Left lung (tissue), 4 donors: ENCODE measurements at regions not wholly inside any gene's neighbourhood (a gene's known extent, or its start where the extent isn't known, plus 50 kb on each side); places are given as distances from the start of the nearest gene placed in this dataset.

ENCODE experiments used
- ATAC-seq: fragments of 200-7000 bp; cut with Tn5 transposase; one replicate; pipeline ENCODE4 v1.9.1; 2020; ENCODE audit warnings: moderate library complexity
- DNase-seq, 4 donors: peaks; one replicate each; pipeline ENCODE4 v3.0.0-alpha.2; 2013 to 2020
- H3K27ac ChIP-seq, 2 donors: fragments of 200-600 bp; sonication (generic) in 1 of 2; one replicate each; pipeline versions ENCODE4 v1.5.0 to v1.8.0; 2020 to 2021
- H3K27me3 ChIP-seq, 2 donors: fragments of 200-600 bp; sonication (generic) in 1 of 2; one replicate each; pipeline versions ENCODE4 v1.5.0 to v1.8.0; 2020 to 2021
- H3K36me3 ChIP-seq, 2 donors: fragments of 200-600 bp; sonication (generic) in 1 of 2; one replicate each; pipeline versions ENCODE4 v1.5.0 to v1.8.0; 2020 to 2021
- H3K4me1 ChIP-seq, 2 donors: fragments of 200-600 bp; one replicate each; pipeline ENCODE4 v1.8.0; 2021
- H3K4me3 ChIP-seq, 2 donors: fragments of 200-600 bp; sonication (generic) in 1 of 2; one replicate each; pipeline versions ENCODE4 v1.5.0 to v1.8.0; 2020 to 2021; ENCODE audit warnings: mild to moderate bottlenecking in 1 of 2
- H3K9me3 ChIP-seq, 2 donors: fragments of 200-600 bp; sonication (generic) in 1 of 2; one replicate each; pipeline versions ENCODE4 v1.5.0 to v1.8.0; 2020 to 2021
- CTCF ChIP-seq, 2 donors: fragments of 200-600 bp; sonication (generic) in 1 of 2; IDR thresholded peaks; one replicate each; pipeline versions ENCODE4 v1.5.0 to v1.8.0; 2021; ENCODE audit warnings: antibody characterized with exemption in 2 of 2
- intact Hi-C, 2 donors: fragments of 100-400 bp; cut with DNase I; formaldehyde crosslinking; loops; one replicate each; pipeline versions ENCODE4 v1.11.2 to v1.14.2; 2022
- donor health status: DM: no; HTN: yes; CAD: no.
- donor health status: DM: no; HTN: no; CAD: no.

GRCh38 chr7:32241636-32242035 lies 171.4 kb upstream of the PDE1C start:
- H3K27ac ChIP-seq, result no peak overlapping the region
- no peaks in the 10 kb centered on the region for H3K36me3 ChIP-seq
- H3K9me3 ChIP-seq, result no peaks in the 10 kb centered on the region
- TF ChIP-seq CTCF (IDR thresholded peaks at IDR 0.05), result no peak
- H3K4me3 ChIP-seq, result no peak overlapping the region
- DNase-seq (no peak), ATAC-seq (no peak)
- H3K27me3 ChIP-seq, result no peaks in the 10 kb centered on the region
- intact Hi-C loops, result no loop called here
- H3K4me1 ChIP-seq, result no peaks in the 10 kb centered on the region

- H3K9me3 ChIP-seq, result peaks cover 0 to 5% of the 10 kb centered on the region in 2 donors
- intact Hi-C loops, result no loop called here
- ATAC-seq (no peak), DNase-seq (no peak)
- H3K4me3 ChIP-seq, result no peak overlapping the region
- H3K4me1 ChIP-seq, result no peaks in the 10 kb centered on the region
- no peaks in the 10 kb centered on the region for H3K27me3 ChIP-seq
- TF ChIP-seq CTCF (IDR thresholded peaks at IDR 0.05), result no peak
- H3K27ac ChIP-seq, result no peak overlapping the region
- H3K36me3 ChIP-seq, result no peaks in the 10 kb centered on the region
Measured at GRCh38 chr7:32239764-32240163, 169.6 kb upstream of the PDE1C start.

GRCh38 chr7:32228601-32229000 lies 158.4 kb upstream of the PDE1C start:
- no peaks in the 10 kb centered on the region for H3K27me3 ChIP-seq
- no peak for ATAC-seq
- no peaks in the 10 kb centered on the region for H3K4me1 ChIP-seq
- H3K9me3 ChIP-seq, result no peaks in the 10 kb centered on the region
- intact Hi-C loops, result no loop called here
- no peak overlapping the region for H3K27ac ChIP-seq
- no peak for DNase-seq
- no peak for TF ChIP-seq CTCF (IDR thresholded peaks at IDR 0.05)
- no peak overlapping the region for H3K4me3 ChIP-seq
- H3K36me3 ChIP-seq, result no peaks in the 10 kb centered on the region

- TF ChIP-seq CTCF (IDR thresholded peaks at IDR 0.05), result no peak
- H3K4me1 ChIP-seq, result no peaks in the 10 kb centered on the region
- H3K27me3 ChIP-seq, result no peaks in the 10 kb centered on the region
Measured at GRCh38 chr7:32227746-32228145, 157.5 kb upstream of the PDE1C start.

GRCh38 chr7:32224276-32224675 lies 154.1 kb upstream of the PDE1C start:
- DNase-seq (no peak), ATAC-seq (no peak)
- no peak for TF ChIP-seq CTCF (IDR thresholded peaks at IDR 0.05)
- intact Hi-C loops, result no loop called here
- no peak overlapping the region for H3K27ac ChIP-seq
- H3K4me3 ChIP-seq, result no peak overlapping the region
- H3K4me1 ChIP-seq, result no peaks in the 10 kb centered on the region
- no peaks in the 10 kb centered on the region for H3K36me3 ChIP-seq
- no peaks in the 10 kb centered on the region for H3K9me3 ChIP-seq
- no peaks in the 10 kb centered on the region for H3K27me3 ChIP-seq

More at GRCh38 chr7:32227746-32228145, 157.5 kb upstream of the PDE1C start:
- Histone ChIP-seq H3K27ac (no peak overlapping the region), H3K9me3 (no peaks in the 10 kb centered on the region), H3K36me3 (no peaks in the 10 kb centered on the region), H3K4me3 (no peak overlapping the region)
- DNase-seq (no peak), ATAC-seq (no peak)
- intact Hi-C loops, result no loop called here
